Adipocyte (in vitro differentiated cells): ENCODE measurements at regions not wholly inside any gene's neighbourhood (a gene's known extent, or its start where the extent isn't known, plus 50 kb on each side); places are given as distances from the start of the nearest gene placed in this dataset.

Experiments used
- DNase-seq: peaks from one replicate; pipeline ENCODE4 v3.0.0-alpha.2; 2015; ENCODE audit warnings: low read depth
- H3K27me3 ChIP-seq: replicated peaks from 2 replicates; pipeline ENCODE4 v1.7.0; 2013; ENCODE audit warnings: mild to moderate bottlenecking, low read length, moderate library complexity; ENCODE audit not compliant: control insufficient read depth, insufficient read depth
- H3K36me3 ChIP-seq: 2 replicates; pipeline ENCODE4 v1.7.0; 2013; ENCODE audit warnings: low read length, mild to moderate bottlenecking, moderate library complexity; ENCODE audit not compliant: control insufficient read depth, insufficient read depth, severe bottlenecking
- H3K4me1 ChIP-seq: 2 replicates; pipeline ENCODE4 v1.7.0; 2013; ENCODE audit warnings: mild to moderate bottlenecking, low read length, moderate library complexity; ENCODE audit not compliant: control insufficient read depth, insufficient read depth
- H3K4me3 ChIP-seq: 2 replicates; pipeline ENCODE4 v1.7.0; 2013; ENCODE audit warnings: mild to moderate bottlenecking, low read length, moderate library complexity
- H3K9ac ChIP-seq: 2 replicates; pipeline ENCODE4 v1.7.0; 2013; ENCODE audit warnings: mild to moderate bottlenecking, low read length, moderate library complexity
- H3K9me3 ChIP-seq: 2 replicates; pipeline ENCODE4 v1.7.0; 2013; ENCODE audit warnings: mild to moderate bottlenecking, low read length, moderate library complexity; ENCODE audit not compliant: control insufficient read depth

DNA sequence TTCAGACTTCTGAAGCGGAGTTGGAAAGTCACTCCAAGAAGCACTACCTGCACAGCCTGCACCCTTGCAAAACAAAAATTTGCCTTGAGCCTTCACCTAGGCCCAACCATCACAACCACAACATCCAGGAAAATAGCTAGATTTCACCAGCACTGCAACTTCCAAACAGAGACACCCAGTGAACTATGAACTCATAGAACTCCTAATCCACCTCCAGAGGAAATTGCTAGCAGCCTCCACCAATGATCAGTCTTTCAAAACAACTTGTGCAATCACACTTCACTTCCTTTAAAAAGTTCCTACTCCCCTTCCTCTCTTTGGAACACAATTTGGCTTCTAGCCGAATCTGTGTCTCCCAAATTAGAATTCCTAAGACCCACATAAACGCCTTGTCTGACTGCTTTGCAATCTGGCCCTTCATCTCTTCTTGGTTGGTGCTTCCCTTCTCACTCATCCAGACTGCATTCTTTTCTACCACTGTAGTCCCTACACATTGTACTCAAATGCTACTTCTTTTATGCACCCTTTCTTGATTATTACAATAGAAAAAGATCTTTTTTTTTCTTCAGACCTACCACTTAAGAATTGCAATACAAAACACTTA, 489.2 kb upstream of the ARGLU1 start:
- Histone ChIP-seq H3K27me3 (no peaks in the 10 kb centered on the region), H3K9me3 (no peaks in the 10 kb centered on the region), H3K4me3 (no peak overlapping the region), H3K4me1 (no peaks in the 10 kb centered on the region), H3K9ac (no peak overlapping the region), H3K36me3 (no peaks in the 10 kb centered on the region)
- DNase-seq, result no peak

DNA sequence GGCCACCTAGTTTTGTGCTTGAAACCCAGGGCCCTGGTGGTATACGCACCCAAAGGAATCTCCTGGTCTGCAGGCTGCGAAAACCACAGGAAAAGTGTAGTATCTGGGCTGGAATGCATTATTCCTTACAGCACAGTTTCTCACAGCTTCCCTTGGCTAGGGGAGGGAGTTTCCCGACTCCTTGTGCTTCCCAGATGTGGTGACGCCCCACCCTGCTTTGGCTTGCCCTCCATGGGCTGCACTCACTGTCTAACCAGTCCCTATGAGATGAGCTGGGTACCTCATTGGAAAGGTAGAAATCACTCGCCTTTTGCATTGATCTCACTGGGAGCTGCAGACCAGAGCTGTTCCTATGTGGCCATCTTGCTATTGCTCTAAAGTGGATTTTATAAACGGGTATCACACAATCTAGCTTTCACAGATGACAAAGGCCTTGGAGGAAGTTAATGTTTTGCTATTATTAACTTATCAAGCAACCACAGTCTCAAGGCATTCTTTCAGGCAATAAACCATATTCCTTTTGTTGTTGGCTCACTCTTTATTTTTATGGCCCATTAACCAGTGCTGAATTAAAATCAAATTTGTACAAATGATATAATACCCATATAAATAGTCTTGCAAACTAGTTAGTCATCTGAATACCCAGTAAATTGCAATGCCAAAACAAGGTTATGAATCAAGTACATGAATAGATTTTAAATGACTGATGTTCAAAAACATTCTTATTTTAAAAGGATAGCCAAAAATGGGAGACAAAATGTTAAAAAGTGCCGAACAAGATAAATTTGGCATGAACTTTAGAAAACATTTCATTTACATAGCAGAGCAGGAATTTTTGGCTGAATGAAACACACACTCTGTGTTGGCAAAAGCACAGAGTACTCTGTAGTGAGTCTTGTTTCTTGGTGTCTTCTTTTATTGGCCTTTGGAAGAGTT, 475.4 kb upstream of the ARGLU1 start:
- Histone ChIP-seq H3K27me3 (no peaks in the 10 kb centered on the region), H3K4me1 (peaks cover 16% of the 10 kb centered on the region), H3K4me3 (peak overlapping the region; percentile 35), H3K9me3 (peaks cover 6% of the 10 kb centered on the region), H3K36me3 (no peaks in the 10 kb centered on the region), H3K9ac (peak overlapping the region; percentile 74)
- DNase-seq, result peak; percentile 50

- DNase-seq, result peak; percentile 80
- Histone ChIP-seq H3K36me3 (no peaks in the 10 kb centered on the region), H3K9me3 (no peaks in the 10 kb centered on the region), H3K4me1 (peaks cover 33% of the 10 kb centered on the region), H3K9ac (peak overlapping the region; percentile 63), H3K4me3 (peak overlapping the region; percentile 48), H3K27me3 (no peaks in the 10 kb centered on the region)
Measured at GRCh38 chr13:107035778-107036177, 467.8 kb upstream of the ARGLU1 start.

GRCh38 chr13:107035186-107035585, 467.2 kb upstream of the ARGLU1 start:
- Histone ChIP-seq H3K4me3 (peak overlapping the region; percentile 48), H3K4me1 (peaks cover 34% of the 10 kb centered on the region), H3K36me3 (no peaks in the 10 kb centered on the region), H3K9me3 (no peaks in the 10 kb centered on the region), H3K27me3 (no peaks in the 10 kb centered on the region), H3K9ac (peak overlapping the region; percentile 63)
- DNase-seq, result no peak

DNA sequence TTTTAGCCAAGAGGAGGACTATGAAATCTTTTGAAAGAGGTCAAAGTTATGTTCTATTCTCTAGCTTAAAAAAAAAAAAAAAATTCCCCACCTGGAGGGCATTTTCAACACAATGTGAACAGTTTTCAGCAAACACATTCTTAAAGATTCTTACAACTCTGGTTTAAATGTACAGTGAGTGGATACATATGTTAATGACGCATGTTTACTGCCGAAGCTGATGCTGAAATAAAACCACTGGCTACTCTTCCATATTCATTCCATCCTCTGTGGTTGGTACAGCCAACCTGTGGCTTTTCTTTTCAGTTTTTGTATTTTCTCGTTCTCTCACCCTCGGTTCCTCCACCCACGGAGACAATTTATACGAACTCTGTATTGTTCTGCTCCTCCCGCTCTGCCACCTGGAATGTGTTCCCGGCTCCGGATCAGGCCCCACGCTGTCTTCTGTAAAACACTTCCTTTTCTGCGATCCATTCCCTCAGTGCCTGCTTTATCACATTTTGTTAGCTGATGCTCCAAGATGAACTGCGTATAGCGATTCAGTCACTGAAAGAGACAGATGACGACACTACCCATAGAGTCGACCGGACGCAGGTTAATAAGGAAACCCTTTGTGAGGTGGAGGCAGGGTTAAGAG, 466.4 kb upstream of the ARGLU1 start:
- H3K9ac ChIP-seq, result no peak overlapping the region
- no peak for DNase-seq
- H3K36me3 ChIP-seq, result no peaks in the 10 kb centered on the region
- peaks cover 34% of the 10 kb centered on the region for H3K4me1 ChIP-seq
- no peaks in the 10 kb centered on the region for H3K27me3 ChIP-seq
- H3K9me3 ChIP-seq, result no peaks in the 10 kb centered on the region
- H3K4me3 ChIP-seq, result no peak overlapping the region

GRCh38 chr13:107031716-107032115, 463.8 kb upstream of the ARGLU1 start:
- Histone ChIP-seq H3K4me1 (peaks cover 33% of the 10 kb centered on the region), H3K36me3 (no peaks in the 10 kb centered on the region), H3K4me3 (no peak overlapping the region), H3K27me3 (no peaks in the 10 kb centered on the region), H3K9me3 (no peaks in the 10 kb centered on the region), H3K9ac (no peak overlapping the region)
- DNase-seq, result no peak

GRCh38 chr13:107028751-107029150, 460.8 kb upstream of the ARGLU1 start:
- H3K9me3 ChIP-seq, result no peaks in the 10 kb centered on the region
- H3K27me3 ChIP-seq, result no peaks in the 10 kb centered on the region
- no peak overlapping the region for H3K9ac ChIP-seq
- H3K4me3 ChIP-seq, result no peak overlapping the region
- peaks cover 30% of the 10 kb centered on the region for H3K4me1 ChIP-seq
- no peak for DNase-seq
- H3K36me3 ChIP-seq, result no peaks in the 10 kb centered on the region

DNA sequence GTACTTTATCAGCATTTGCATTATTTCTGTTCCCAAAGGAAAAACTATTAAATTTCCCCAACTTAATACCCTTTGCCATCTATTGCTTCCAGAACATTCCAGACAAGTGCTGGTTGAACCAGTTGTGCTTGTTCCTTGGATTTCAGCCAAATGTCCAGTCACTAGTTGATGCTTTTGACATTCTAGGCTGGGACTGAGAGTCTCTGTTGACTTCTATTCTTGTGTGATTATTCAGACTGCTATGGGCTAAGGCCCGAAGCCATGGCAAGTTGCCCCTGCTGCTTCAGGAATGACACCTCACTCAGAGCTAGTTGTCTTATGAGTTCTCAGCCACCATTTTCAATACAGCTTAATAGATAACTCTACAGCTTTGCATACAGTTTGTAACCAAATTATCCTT, 458.1 kb upstream of the ARGLU1 start:
- H3K36me3 ChIP-seq, result no peaks in the 10 kb centered on the region
- peak overlapping the region; percentile 55 for H3K9ac ChIP-seq
- peaks cover 19% of the 10 kb centered on the region for H3K4me1 ChIP-seq
- H3K9me3 ChIP-seq, result no peaks in the 10 kb centered on the region
- DNase-seq, result peak; percentile 65
- no peaks in the 10 kb centered on the region for H3K27me3 ChIP-seq
- H3K4me3 ChIP-seq, result no peak overlapping the region

DNA sequence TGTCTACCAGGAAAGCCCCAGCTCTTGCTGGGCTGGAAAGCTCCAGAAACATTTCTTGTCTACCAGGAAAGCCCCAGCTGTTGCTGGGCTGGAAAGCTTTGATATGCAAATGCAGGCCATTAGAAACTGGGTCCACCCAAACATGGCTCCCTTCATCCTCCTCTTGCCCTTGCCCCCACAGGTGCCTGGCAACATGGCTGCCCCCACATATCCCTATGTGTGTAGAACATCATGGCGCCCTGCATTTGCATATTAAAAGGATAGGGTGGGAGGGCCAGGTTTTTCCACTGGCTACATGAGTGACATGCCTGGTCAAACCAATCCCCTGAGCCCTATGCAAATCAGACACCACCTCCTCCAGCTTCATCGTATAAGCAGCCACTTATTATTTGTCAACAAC, 455.4 kb upstream of the ARGLU1 start:
- Histone ChIP-seq H3K36me3 (no peaks in the 10 kb centered on the region), H3K9me3 (no peaks in the 10 kb centered on the region), H3K4me3 (no peak overlapping the region), H3K27me3 (no peaks in the 10 kb centered on the region), H3K9ac (no peak overlapping the region), H3K4me1 (peaks cover 17% of the 10 kb centered on the region)
- no peak for DNase-seq

DNA sequence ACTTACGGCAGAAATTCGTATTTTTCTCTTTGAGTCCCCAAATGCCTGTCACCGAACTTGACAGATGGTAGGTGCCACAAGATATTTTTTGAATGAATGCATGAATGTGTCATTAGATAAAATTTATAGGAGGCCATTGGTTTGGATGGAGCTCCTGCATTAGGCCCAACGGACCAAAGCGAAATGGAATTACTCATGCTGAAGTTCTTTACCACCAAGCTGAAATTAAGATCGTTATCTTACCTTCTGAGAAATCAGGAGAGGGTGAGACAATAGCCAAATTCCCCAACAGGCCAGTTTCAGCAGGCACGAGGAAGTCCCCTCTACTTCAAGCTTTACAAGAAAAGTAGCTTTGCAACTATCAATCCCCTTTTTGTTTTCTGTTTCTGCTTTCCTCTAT, 452.5 kb upstream of the ARGLU1 start:
- H3K9ac ChIP-seq, result no peak overlapping the region
- H3K36me3 ChIP-seq, result no peaks in the 10 kb centered on the region
- H3K27me3 ChIP-seq, result no peaks in the 10 kb centered on the region
- H3K4me1 ChIP-seq, result peaks cover 12% of the 10 kb centered on the region
- DNase-seq, result no peak
- no peak overlapping the region for H3K4me3 ChIP-seq
- H3K9me3 ChIP-seq, result no peaks in the 10 kb centered on the region

GRCh38 chr13:107018285-107018684, 450.3 kb upstream of the ARGLU1 start:
- DNase-seq, result no peak
- H3K36me3 ChIP-seq, result no peaks in the 10 kb centered on the region
- H3K27me3 ChIP-seq, result no peaks in the 10 kb centered on the region
- no peaks in the 10 kb centered on the region for H3K4me1 ChIP-seq
- no peaks in the 10 kb centered on the region for H3K9me3 ChIP-seq
- no peak overlapping the region for H3K4me3 ChIP-seq
- no peak overlapping the region for H3K9ac ChIP-seq
